DOHH2 (cell line): ENCODE measurements at regions not wholly inside any gene's neighbourhood (a gene's known extent, or its start where the extent isn't known, plus 50 kb on each side); places are given as distances from the start of the nearest gene placed in this dataset.

Experiments
- H3F3A ChIP-seq: fragments of 200-600 bp; sonication (generic), shearing (Covaris generic); 2 replicates; pipeline ENCODE4 v1.6.0; 2016; ENCODE audit warnings: antibody characterized with exemption, mild to moderate bottlenecking; ENCODE audit not compliant: control insufficient read depth, insufficient read depth
- H3K27ac ChIP-seq: fragments of 200-600 bp; sonication (generic); 2 replicates; pipeline ENCODE4 v1.5.1; 2014; ENCODE audit warnings: low read depth, mild to moderate bottlenecking, low read length, moderate library complexity
- H3K27me3 ChIP-seq: fragments of 200-600 bp; sonication (generic); 2 replicates; pipeline ENCODE4 v1.6.1; 2014; ENCODE audit warnings: mild to moderate bottlenecking, low read length, mixed read lengths; ENCODE audit not compliant: control insufficient read depth
- H3K36me3 ChIP-seq: fragments of 200-600 bp; sonication (generic); 2 replicates; pipeline ENCODE4 v1.6.1; 2014; ENCODE audit warnings: mild to moderate bottlenecking, low read length, moderate library complexity, mixed read lengths; ENCODE audit not compliant: control insufficient read depth
- H3K4me1 ChIP-seq: fragments of 200-600 bp; sonication (generic); 2 replicates; pipeline ENCODE4 v1.6.1; 2014; ENCODE audit warnings: mild to moderate bottlenecking, low read length, mixed read lengths; ENCODE audit not compliant: control insufficient read depth
- H3K4me2 ChIP-seq: fragments of 200-600 bp; sonication (generic); 2 replicates; pipeline ENCODE4 v1.6.0; 2014; ENCODE audit warnings: mild to moderate bottlenecking, low read length, moderate library complexity
- H3K4me3 ChIP-seq: fragments of 200-600 bp; sonication (generic); 2 replicates; pipeline ENCODE4 v1.5.1; 2014; ENCODE audit warnings: mild to moderate bottlenecking, low read length, mixed read lengths
- H3K79me2 ChIP-seq: fragments of 200-600 bp; sonication (generic); 2 replicates; pipeline ENCODE4 v1.6.1; 2014; ENCODE audit warnings: mild to moderate bottlenecking, low read length, mixed read lengths; ENCODE audit not compliant: control insufficient read depth
- H3K9me2 ChIP-seq: fragments of 200-600 bp; sonication (generic); replicated peaks from 2 replicates; pipeline ENCODE4 v1.6.1; 2014; ENCODE audit warnings: mild to moderate bottlenecking, low read length, mixed read lengths; ENCODE audit not compliant: control insufficient read depth
- H3K9me3 ChIP-seq: fragments of 200-600 bp; sonication (generic); 2 replicates; pipeline ENCODE4 v1.6.1; 2014; ENCODE audit warnings: antibody characterized with exemption, low read length, mixed read lengths; ENCODE audit not compliant: control insufficient read depth, insufficient read depth
- H4K20me1 ChIP-seq: fragments of 200-600 bp; sonication (generic); 2 replicates; pipeline ENCODE4 v1.6.0; 2014; ENCODE audit warnings: low read depth, mild to moderate bottlenecking, antibody characterized with exemption, low read length, moderate library complexity; ENCODE audit not compliant: control insufficient read depth, insufficient read depth
- CTCF ChIP-seq: fragments of 200-600 bp; sonication (generic); IDR thresholded peaks from one replicate; pipeline ENCODE4 v1.5.1; 2014; ENCODE audit warnings: antibody characterized with exemption, mild to moderate bottlenecking, low read depth, low read length; ENCODE audit not compliant: poor library complexity, severe bottlenecking
- EZH2phosphoT487 ChIP-seq: fragments of 200-600 bp; sonication (generic); IDR thresholded peaks from 2 replicates; pipeline ENCODE4 v1.6.1; 2017; ENCODE audit warnings: borderline replicate concordance, mild to moderate bottlenecking, antibody characterized with exemption, low read length, moderate library complexity, mixed read lengths

GRCh38 chr3:89947337-89947954, 840.0 kb downstream of the EPHA3 start:
- no peaks in the 10 kb centered on the region for H3K9me3 ChIP-seq
- H3K4me1 ChIP-seq = no peaks in the 10 kb centered on the region
- H4K20me1 ChIP-seq = no peaks in the 10 kb centered on the region
- no peak overlapping the region for H3K4me3 ChIP-seq
- no peak for TF ChIP-seq CTCF
- no peak for TF ChIP-seq EZH2phosphoT487
- no peaks in the 10 kb centered on the region for H3K9me2 ChIP-seq
- no peaks in the 10 kb centered on the region for H3F3A ChIP-seq
- no peak overlapping the region for H3K27ac ChIP-seq
- no peaks in the 10 kb centered on the region for H3K36me3 ChIP-seq
- no peak overlapping the region for H3K4me2 ChIP-seq
- H3K79me2 ChIP-seq = no peaks in the 10 kb centered on the region
- no peaks in the 10 kb centered on the region for H3K27me3 ChIP-seq

GRCh38 chr3:89948008-89948407, 840.6 kb downstream of the EPHA3 start:
- Histone ChIP-seq H3F3A (no peaks in the 10 kb centered on the region), H4K20me1 (no peaks in the 10 kb centered on the region), H3K9me2 (no peaks in the 10 kb centered on the region), H3K27ac (no peak overlapping the region), H3K27me3 (no peaks in the 10 kb centered on the region), H3K4me3 (no peak overlapping the region), H3K4me1 (no peaks in the 10 kb centered on the region), H3K79me2 (no peaks in the 10 kb centered on the region), H3K4me2 (no peak overlapping the region), H3K9me3 (no peaks in the 10 kb centered on the region), H3K36me3 (no peaks in the 10 kb centered on the region)
- TF ChIP-seq EZH2phosphoT487 (no peak), CTCF (no peak)

GRCh38 chr3:89950772-89951171, 843.4 kb downstream of the EPHA3 start:
- no peaks in the 10 kb centered on the region for H3K36me3 ChIP-seq
- H3K4me2 ChIP-seq = no peak overlapping the region
- no peak overlapping the region for H3K4me3 ChIP-seq
- no peaks in the 10 kb centered on the region for H3K4me1 ChIP-seq
- no peaks in the 10 kb centered on the region for H3K27me3 ChIP-seq
- H4K20me1 ChIP-seq = no peaks in the 10 kb centered on the region
- no peak for TF ChIP-seq CTCF
- TF ChIP-seq EZH2phosphoT487 = no peak
- H3K9me3 ChIP-seq = no peaks in the 10 kb centered on the region
- H3K9me2 ChIP-seq = no peaks in the 10 kb centered on the region
- H3F3A ChIP-seq = no peaks in the 10 kb centered on the region
- H3K27ac ChIP-seq = no peak overlapping the region
- H3K79me2 ChIP-seq = no peaks in the 10 kb centered on the region
